Right renal pelvis (tissue), 4 donors: ENCODE measurements at regions not wholly inside any gene's neighbourhood (a gene's known extent, or its start where the extent isn't known, plus 50 kb on each side); places are given as distances from the start of the nearest gene placed in this dataset.

ENCODE experiments used
- DNase-seq, 4 donors: peaks; one replicate each; pipeline ENCODE4 v3.0.0-alpha.2; 2013; ENCODE audit warnings: low read depth in 4 of 4, low spot score in 3 of 4, missing footprints in 1 of 4

- no peak for DNase-seq
These were observed 738.0 kb downstream of the PTPRU start for GRCh38 chr1:29974316-29974724.

DNA sequence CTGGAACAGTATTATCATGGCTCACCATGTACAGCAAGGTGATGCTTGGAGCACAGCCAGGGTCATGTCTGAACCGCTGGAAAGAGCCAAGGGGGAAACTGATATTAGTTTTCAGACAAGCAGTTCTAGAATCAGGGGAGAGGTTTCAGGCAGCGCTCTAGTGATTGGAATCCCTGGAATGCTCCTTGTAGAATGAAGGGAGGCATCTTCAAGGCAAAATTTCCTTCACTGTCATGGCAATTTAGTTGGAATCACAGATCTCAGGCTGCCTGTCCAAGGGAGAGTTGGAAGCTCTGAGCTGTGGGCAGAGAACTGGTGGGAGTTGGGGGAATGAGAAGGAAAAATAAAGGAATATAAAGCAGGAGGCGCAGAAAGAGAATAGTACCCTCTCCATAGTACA is 737.1 kb downstream of the PTPRU start:
- no peak for DNase-seq

- DNase-seq, result no peak
These were observed 736.2 kb downstream of the PTPRU start for GRCh38 chr1:29972421-29973053.

GRCh38 chr1:29971703-29972102 is 735.4 kb downstream of the PTPRU start:
- DNase-seq, result no peak

GRCh38 chr1:29970747-29971325 is 734.5 kb downstream of the PTPRU start:
- DNase-seq, result no peak

DNA sequence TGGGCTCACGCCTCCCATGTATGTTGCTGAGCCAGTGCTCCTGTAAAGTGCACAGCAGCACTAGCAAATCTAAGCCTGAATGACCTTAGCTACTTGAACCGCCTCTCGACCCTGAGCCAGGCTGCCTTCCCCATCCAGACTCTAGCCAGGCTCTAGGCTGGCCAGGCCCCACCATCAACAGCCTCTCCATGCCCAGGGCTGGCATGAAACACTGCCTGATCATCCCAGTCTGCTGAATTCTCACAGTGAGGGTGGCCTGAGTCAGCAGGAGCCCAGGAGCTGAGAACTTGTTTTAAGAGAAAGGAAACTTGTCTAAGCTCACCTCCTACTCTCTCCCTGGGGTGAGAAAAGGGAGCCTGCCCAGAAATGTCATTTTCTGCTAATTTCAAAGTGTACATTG is 733.3 kb downstream of the PTPRU start:
- DNase-seq, result no peak

GRCh38 chr1:29967261-29967660 is 730.9 kb downstream of the PTPRU start:
- no peak for DNase-seq

DNA sequence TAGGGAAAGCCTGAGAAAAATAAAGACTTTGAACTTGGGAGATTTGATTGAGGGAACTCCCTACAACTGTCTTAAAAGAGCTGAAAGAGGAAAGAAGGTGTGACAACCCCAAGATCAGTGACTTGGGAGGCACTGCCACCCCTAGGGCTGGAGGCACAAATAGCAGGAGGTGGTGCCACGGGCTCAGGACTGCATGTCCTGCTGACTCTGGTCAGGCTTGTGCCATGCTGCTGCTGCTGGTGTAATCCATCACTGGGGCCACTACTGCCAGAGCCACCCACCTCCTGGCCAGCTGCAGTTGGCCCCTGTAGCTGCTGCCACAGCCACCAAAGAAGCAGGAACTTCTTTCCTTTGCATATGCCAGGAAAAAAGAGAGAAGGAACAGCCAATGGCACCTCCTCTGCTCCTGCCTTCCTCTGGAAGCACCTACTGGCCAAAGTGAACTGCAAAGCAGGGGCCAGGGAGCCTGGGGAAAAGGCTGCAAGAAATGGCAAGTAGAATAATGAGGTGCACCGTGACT is 730.3 kb downstream of the PTPRU start:
- DNase-seq, result no peak

DNA sequence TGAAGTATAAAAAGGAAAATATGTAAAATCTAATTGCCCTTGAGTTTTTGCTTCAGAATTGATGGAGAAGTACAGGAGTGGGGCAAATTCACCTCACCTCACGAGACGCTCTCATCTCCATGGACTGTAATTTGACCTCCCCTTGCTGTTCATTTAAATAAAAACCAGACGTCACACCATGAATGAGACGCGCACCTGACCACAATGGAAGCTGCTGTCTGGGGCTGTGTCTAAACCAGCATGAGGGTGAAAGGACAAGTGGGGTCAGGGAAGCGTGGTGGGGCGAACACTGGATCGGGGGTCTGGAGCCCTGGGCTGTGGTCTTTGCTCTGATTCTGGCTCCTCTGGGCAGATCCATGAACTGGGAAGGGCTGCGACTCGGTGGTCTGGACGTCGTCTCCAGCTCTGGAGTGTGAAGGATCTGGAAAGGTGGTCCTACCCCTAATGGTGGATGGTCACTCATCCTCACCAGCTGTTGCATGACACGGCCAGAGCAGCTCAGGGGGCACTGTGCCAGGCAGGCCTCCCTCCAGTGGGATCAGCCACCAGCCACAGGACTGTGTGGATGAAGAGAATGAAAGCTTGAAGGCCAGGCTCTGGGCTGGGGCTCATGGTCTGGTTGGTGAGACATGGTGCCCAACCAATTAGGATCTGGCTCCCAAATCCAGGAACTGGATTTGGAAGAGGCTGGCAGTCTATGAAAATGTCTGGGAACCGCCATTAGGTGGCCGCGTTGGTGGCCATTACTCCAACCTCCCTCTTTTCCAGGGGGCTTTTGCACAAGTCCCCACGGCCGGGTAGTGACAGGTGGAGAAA is 728.6 kb downstream of the PTPRU start:
- DNase-seq, result no peak

- no peak for DNase-seq
These were observed 727.6 kb downstream of the PTPRU start for GRCh38 chr1:29963946-29964345.

DNA sequence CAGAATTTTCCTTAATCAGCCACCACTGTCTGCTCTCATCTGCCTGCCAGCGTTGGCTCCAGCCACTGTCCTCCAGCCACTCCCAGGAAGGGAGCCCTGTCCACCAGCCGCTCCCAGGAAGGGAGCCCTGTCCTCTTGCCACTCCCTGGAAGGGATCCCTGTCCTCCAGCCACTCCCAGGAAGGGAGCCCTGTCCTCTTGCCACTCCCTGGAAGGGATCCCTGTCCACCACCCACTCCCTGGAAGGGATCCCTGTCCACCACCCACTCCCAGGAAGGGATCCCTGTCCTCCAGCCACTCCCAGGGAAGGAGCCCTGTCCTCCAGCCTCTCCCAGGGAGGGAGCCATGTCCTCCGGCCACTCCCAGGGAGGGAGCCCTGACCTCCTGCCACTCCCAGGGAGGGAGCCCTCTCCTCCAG is 726.5 kb downstream of the PTPRU start:
- no peak for DNase-seq

DNA sequence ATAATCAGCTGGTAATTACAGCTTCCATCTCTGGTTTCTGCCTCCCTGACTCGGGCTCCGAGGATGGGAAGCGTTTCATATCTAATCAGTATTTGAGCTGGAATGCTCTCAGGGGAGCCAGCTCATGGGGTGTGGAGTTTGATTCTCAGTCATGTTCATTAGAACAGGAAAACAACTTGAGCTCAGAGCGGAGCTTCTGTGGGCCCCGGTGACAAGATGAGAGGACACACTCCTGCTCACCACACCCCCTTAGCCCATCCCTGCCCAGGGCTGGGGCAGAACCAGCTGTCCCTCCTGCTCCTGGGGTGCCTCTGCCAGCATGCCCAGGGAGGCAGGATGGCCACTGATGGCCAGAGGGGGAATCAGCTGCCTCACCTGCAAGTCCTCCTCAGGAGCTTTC is 726.0 kb downstream of the PTPRU start:
- no peak for DNase-seq

GRCh38 chr1:29961293-29962059 is 725.2 kb downstream of the PTPRU start:
- no peak for DNase-seq

GRCh38 chr1:29960876-29961275 is 724.6 kb downstream of the PTPRU start:
- DNase-seq, result no peak

DNA sequence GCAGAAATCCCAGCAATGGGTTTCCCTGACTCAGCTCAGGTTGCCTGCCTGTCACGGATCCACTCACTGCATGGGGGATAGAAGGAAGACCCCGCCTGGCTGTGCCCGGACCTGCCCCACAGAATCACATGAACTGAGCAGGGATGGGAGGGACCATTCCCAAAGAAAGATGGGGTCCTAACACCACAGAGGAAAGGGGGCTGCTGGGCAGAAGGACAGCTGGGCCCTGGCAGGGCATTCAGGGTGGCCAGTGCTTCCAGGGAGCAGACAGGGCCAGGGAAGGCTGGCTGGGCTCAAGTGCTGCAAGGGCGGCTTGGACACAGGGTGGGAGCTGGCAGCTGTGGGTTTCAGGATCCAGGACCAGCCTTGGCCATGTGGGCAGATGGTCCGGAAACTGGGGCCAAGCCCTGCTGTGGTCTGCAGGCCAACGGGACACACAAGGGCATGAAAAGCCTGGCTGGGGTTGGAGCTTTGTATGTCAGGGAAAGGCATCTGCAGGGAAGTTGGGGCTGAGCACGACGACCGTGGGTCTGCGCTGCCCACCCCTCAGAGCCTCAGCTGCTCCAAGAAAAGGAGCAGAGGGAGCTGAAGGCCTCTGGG is 723.9 kb downstream of the PTPRU start:
- DNase-seq, result no peak

- no peak for DNase-seq
These were observed 723.0 kb downstream of the PTPRU start for GRCh38 chr1:29959356-29959755.

- DNase-seq, result no peak
These were observed 721.9 kb downstream of the PTPRU start for GRCh38 chr1:29958271-29958670.

DNA sequence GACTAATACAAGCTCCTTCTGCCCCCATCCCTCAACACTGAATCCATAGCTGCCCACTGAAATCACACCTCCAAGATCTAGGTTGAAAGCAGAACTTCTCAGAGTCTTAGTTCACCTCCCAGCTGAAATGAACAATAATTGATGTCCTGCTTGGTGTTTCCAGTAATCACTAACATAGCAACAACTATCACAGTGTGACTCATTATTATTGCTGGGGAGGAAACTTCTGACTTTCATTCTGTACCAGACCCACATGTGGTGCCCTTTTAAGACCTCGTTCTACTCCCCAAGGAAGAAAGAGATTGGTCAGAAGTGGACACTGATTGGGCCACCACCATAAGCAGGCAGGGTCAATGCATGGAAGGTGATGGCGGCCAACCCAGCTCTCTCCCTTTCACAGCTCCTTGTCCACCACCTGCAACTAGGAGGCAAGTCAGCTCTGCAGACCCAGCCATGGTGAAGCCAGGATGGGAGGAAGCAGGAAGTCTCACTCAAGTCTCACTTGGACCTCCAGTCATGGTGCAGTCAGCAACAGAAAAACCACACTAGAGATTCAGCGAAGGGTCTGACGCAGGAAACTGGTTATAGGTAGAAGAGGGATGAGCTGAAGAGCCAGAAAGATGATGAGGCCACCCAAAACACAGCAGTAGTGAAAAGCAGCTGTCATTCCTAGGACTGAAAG is 720.2 kb downstream of the PTPRU start:
- no peak for DNase-seq

DNA sequence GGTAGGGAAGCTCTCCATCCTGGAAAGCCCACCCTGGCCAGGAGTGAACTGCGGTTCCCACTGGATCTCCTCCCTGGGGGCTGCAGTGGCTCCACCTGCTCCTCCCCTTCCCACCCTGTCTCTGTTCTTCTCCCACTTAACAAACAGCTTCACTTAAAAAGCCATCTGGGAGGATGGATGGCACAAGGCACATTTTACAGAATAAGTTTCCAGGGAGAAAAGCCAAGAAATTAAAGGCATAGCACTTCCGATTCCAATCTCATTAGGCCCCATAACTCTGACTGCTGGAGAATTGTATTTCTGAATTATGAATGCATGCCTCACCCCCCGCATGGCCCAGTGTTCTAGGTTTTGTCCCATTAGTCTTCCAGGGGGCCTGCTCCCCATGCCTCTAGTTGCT is 718.3 kb downstream of the PTPRU start:
- DNase-seq, result no peak

- DNase-seq, result peak in 1 of 4 donors; percentile 3
These were observed 717.6 kb downstream of the PTPRU start for GRCh38 chr1:29953961-29954360.
